HG03045 (cell line): ENCODE measurements at regions not wholly inside any gene's neighbourhood (a gene's known extent, or its start where the extent isn't known, plus 50 kb on each side); places are given as distances from the start of the nearest gene placed in this dataset.

ENCODE experiments used
- ATAC-seq: cut with Tn5 transposase; IDR thresholded peaks from one replicate; pipeline ENCODE4 v1.9.1; 2021; ENCODE audit warnings: mild to moderate bottlenecking, moderate library complexity; ENCODE audit not compliant: unreplicated experiment

GRCh38 chr5:20494706-20495105 lies 506.7 kb upstream of the CDH18 start:
- no peak for ATAC-seq

- no peak for ATAC-seq
These were observed 498.8 kb upstream of the CDH18 start for GRCh38 chr5:20486826-20487225.

GRCh38 chr5:20476016-20476415 lies 488.0 kb upstream of the CDH18 start:
- ATAC-seq: no peak

GRCh38 chr5:20470997-20471396 lies 483.0 kb upstream of the CDH18 start:
- ATAC-seq: peak; percentile 56

- ATAC-seq: no peak
These were observed 481.8 kb upstream of the CDH18 start for GRCh38 chr5:20469792-20470191.

- ATAC-seq: no peak
These were observed 481.4 kb upstream of the CDH18 start for GRCh38 chr5:20469390-20469789.

- ATAC-seq: no peak
These were observed 478.5 kb upstream of the CDH18 start for GRCh38 chr5:20466512-20466911.

GRCh38 chr5:20463206-20463605 lies 475.2 kb upstream of the CDH18 start:
- ATAC-seq: no peak

- ATAC-seq: no peak
These were observed 458.1 kb upstream of the CDH18 start for GRCh38 chr5:20446121-20446520.

GRCh38 chr5:20445326-20445860 lies 457.4 kb upstream of the CDH18 start:
- no peak for ATAC-seq

GRCh38 chr5:20434786-20435185 lies 446.8 kb upstream of the CDH18 start:
- no peak for ATAC-seq

GRCh38 chr5:20420991-20421595 lies 433.1 kb upstream of the CDH18 start:
- ATAC-seq: no peak
